Left lung (tissue), 4 donors: ENCODE measurements at regions not wholly inside any gene's neighbourhood (a gene's known extent, or its start where the extent isn't known, plus 50 kb on each side); places are given as distances from the start of the nearest gene placed in this dataset.
"Not testable (repeated sequence)": the region's sequence is repeated elsewhere in the genome, so short reads cannot be mapped to it uniquely, and the experiment has no call there.

Source experiments
- ATAC-seq: fragments of 200-7000 bp; cut with Tn5 transposase; one replicate; pipeline ENCODE4 v1.9.1; 2020; ENCODE audit warnings: moderate library complexity
- DNase-seq, 4 donors: peaks; one replicate each; pipeline ENCODE4 v3.0.0-alpha.2; 2013 to 2020
- H3K27ac ChIP-seq, 2 donors: fragments of 200-600 bp; sonication (generic) in 1 of 2; one replicate each; pipeline versions ENCODE4 v1.5.0 to v1.8.0; 2020 to 2021
- H3K27me3 ChIP-seq, 2 donors: fragments of 200-600 bp; sonication (generic) in 1 of 2; one replicate each; pipeline versions ENCODE4 v1.5.0 to v1.8.0; 2020 to 2021
- H3K36me3 ChIP-seq, 2 donors: fragments of 200-600 bp; sonication (generic) in 1 of 2; one replicate each; pipeline versions ENCODE4 v1.5.0 to v1.8.0; 2020 to 2021
- H3K4me1 ChIP-seq, 2 donors: fragments of 200-600 bp; one replicate each; pipeline ENCODE4 v1.8.0; 2021
- H3K4me3 ChIP-seq, 2 donors: fragments of 200-600 bp; sonication (generic) in 1 of 2; one replicate each; pipeline versions ENCODE4 v1.5.0 to v1.8.0; 2020 to 2021; ENCODE audit warnings: mild to moderate bottlenecking in 1 of 2
- H3K9me3 ChIP-seq, 2 donors: fragments of 200-600 bp; sonication (generic) in 1 of 2; one replicate each; pipeline versions ENCODE4 v1.5.0 to v1.8.0; 2020 to 2021
- intact Hi-C, 2 donors: fragments of 100-400 bp; cut with DNase I; formaldehyde crosslinking; loops; one replicate each; pipeline versions ENCODE4 v1.11.2 to v1.14.2; 2022
- donor health status: DM: no; HTN: yes; CAD: no.
- donor health status: DM: no; HTN: no; CAD: no.

DNA sequence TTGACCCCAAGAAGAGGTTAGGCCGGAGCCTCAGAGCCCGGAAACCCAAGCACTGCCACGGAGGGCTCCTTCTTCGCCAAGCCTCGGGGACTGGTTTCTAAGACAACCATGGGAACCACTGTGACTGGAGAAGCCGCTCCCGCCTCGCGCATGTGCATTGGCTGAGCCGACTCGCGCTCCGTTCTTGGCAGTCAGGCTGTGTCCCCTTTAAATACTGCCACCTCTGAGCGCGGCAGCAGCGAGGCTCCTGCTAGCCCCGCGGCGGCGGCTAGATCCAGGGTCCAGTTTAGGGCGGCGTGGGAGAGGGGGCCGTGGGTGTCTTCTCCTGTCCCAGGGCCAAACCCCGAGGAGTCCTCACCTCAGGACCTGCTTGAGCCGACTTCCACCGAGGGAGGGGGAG, 457.1 kb upstream of the ZNG1F start:
- intact Hi-C loops, H3K4me1 ChIP-seq, H3K9me3 ChIP-seq, H3K36me3 ChIP-seq, H3K4me3 ChIP-seq, ATAC-seq, H3K27ac ChIP-seq, H3K27me3 ChIP-seq: not testable (repeated sequence)
- DNase-seq, result peak in 1 of 4 donors; percentile 37

DNA sequence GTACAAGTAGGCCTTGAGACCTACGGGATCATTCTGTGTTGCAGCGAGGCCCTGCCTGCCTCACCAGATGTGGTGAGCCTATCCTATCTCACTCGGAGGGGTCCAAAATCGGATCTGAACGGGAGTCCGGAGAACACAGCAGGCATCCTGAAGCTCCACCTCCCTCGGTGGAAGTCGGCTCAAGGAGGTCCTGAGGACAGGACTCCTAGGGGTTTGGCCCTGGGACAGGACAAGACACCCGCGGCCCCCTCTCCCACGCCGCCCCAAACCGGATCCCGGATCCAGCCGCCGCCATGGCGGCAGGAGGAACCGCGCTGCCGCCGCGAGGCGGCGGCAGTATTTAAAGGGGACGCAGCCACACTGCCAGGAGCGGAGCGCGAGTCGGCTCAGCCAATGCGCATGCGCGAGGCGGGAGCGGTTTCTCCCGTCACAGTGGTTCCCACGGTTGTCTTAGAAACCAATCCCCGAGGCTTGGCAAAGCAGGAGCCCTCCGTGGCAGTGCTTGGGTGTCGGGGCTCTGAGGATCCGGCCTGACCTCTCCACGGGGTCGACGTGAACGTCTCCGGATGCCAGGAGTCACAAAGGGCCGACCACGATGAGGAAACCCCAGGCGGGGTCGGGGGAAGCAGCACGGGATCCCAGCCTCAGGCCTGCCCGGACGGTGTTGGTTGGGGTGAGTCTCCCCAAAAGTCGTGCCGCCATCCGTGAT, 454.6 kb upstream of the ZNG1F start:
- DNase-seq, result peak in 2 of 4 donors; percentile 80 to 88
- not testable (repeated sequence) for H3K27ac ChIP-seq, H3K36me3 ChIP-seq

DNA sequence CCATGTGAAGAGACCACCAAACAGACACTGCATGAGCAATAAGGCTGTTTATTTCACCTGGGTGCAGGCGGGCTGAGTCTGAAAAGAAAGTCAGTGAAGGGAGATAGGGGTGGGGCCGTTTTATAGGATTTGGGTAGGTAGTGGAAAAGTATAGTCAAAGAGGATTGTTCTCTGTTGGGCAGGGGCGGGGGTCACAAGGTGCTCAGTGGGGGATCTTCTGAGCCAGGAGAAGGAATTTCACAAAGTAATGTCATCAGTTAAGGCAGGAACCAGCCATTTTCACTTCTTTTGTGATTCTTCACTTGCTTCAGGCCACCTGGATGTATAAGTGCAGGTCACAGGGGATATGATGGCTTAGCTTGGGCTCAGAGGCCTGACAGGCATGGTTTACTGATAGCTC, 444.6 kb upstream of the ZNG1F start:
- DNase-seq, H3K27me3 ChIP-seq, H3K27ac ChIP-seq, H3K9me3 ChIP-seq, H3K4me1 ChIP-seq, ATAC-seq, H3K4me3 ChIP-seq, H3K36me3 ChIP-seq, intact Hi-C loops: not testable (repeated sequence)

More for the DNA sequence above, 454.6 kb upstream of the ZNG1F start:
- H3K27me3 ChIP-seq, ATAC-seq, H3K4me1 ChIP-seq, H3K9me3 ChIP-seq, intact Hi-C loops: not testable (repeated sequence)
- peak overlapping the region in 1 of 2 donors; percentile 37 for H3K4me3 ChIP-seq

DNA sequence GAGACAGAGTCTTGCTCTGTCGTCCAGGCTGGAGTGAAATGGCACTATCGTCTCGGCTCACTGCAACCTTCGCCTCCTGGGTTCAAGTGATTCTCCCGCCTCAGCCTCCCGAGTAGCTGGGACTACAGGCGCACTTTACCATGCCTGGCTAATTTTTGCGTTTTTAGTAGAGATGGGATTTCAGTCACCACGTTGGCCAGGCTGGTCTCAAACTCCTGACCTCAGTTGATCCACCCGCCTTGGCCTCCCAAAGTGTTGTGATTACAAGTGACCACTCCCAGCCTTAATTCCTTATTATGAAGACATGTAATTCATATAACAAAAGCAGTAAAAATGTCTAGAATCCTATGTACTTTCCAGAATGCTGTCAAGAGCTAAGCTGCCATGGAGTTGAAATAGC, 434.5 kb upstream of the ZNG1F start:
- ATAC-seq, H3K27me3 ChIP-seq, intact Hi-C loops, H3K9me3 ChIP-seq, H3K4me1 ChIP-seq, H3K4me3 ChIP-seq, H3K36me3 ChIP-seq, H3K27ac ChIP-seq: not testable (repeated sequence)
- DNase-seq, result peak in 1 of 4 donors; percentile 7

DNA sequence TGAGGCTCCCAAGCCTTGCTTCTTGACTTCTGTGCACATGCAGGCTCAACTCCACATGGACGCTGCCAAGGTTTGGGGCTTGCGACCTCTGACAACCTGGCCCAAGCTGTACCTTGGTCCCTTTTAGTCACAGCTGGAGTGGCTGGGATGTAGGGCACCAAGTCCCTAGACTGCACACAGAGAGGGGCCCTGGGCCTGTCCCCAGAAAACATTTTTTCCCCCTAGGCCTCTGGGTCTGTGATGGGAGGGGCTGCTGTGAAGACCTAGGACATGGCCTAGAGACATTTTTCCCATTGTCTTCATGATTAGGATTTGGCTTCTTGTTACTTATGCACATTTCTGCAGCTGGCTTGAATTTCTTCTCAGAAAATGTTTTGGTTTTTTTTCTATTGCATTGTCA, 430.1 kb upstream of the ZNG1F start:
- H3K27me3 ChIP-seq, H3K27ac ChIP-seq, intact Hi-C loops, H3K4me1 ChIP-seq, H3K4me3 ChIP-seq, ATAC-seq, H3K9me3 ChIP-seq, H3K36me3 ChIP-seq: not testable (repeated sequence)
- peak in 1 of 4 donors; percentile 10 for DNase-seq

DNA sequence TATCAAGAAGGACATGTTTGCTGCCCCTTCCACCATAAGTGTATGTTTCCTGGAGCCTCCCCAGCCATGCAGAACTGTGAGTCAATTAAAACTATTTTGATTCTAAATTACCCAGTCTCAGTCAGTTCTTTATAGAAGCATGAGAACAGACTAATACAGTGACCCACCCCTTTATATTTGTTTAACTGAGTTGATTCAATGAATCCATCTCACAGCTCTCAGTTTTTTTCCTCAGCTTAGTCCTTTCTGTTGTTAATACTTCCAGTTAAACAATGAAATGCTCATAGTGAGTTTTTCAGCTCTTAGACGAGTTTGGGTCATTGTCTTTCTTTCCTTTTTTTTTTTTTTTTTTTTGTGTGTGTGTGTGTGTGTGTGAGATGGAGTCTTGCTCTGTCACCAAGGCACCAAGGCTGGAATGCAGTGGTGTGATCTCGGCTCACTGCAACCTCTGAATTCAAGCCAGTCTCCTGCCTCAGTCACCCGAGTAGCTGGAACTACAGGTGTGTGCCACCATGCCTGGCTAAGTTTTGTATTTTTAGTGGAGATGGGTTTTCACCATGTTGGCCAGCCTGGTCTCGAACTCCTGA, 417.9 kb upstream of the ZNG1F start:
- H3K4me3 ChIP-seq, DNase-seq, H3K27me3 ChIP-seq, H3K27ac ChIP-seq, intact Hi-C loops, H3K9me3 ChIP-seq, ATAC-seq, H3K36me3 ChIP-seq, H3K4me1 ChIP-seq: not testable (repeated sequence)

DNA sequence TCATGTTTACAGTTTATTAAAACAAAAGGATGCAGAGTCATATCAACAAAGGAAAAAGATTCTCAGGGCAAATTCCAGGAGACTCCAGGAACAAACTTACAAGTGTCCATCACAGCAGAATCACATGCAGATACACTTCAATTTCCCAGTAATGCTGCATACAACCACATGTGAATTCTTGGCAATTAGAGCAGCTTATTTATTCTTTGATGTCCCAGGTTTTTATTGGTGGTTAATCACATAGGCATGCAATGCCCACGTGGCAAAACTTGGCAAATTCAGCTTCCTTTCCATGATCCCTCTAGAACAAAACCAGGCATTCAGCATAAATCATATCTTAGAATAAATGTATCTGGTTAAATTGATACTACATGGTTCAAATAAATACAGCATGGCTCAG, 376.5 kb upstream of the ZNG1F start:
- H3K27me3 ChIP-seq, ATAC-seq: not testable (repeated sequence)

More for the DNA sequence above, 376.5 kb upstream of the ZNG1F start:
- H3K36me3 ChIP-seq, H3K9me3 ChIP-seq, H3K27ac ChIP-seq, H3K4me1 ChIP-seq, DNase-seq, intact Hi-C loops, H3K4me3 ChIP-seq: not testable (repeated sequence)
